ENCODE measurements at regions not wholly inside any gene's neighbourhood (a gene's known extent, or its start where the extent isn't known, plus 50 kb on each side); places are given as distances from the start of the nearest gene placed in this dataset.
"Not testable (repeated sequence)": the region's sequence is repeated elsewhere in the genome, so short reads cannot be mapped to it uniquely, and the experiment has no call there.

DNA sequence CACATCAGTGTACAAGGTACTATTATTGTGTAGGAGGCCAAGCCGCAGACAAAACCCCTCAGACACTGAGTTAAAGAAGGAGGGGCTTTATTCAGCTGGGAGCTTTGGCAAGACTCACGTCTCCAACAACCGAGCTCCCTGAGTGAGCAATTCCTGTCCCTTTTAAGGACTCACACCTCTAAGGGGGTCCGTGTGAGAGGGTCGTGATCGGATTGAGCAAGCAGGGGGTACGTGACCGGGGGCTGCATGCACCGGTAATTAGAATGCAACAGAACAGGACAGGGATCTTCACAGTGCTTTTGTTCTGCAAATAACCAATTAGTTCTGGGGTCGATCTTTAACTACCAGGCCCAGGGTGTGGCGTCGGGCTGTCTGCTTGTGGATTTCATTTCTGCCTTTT, 60.5 kb upstream of the CCDC90B start:
- not testable (repeated sequence) for TF ChIP-seq CTCF (conservative IDR thresholded peaks at IDR 0.05; ENCODE audit: low read depth, low read length); EZH2 (IDR thresholded peaks at IDR 0.05; ENCODE audit: low read length, unreplicated experiment)

Data from PC-3 (cell line).